ENCODE measurements at regions not wholly inside any gene's neighbourhood (a gene's known extent, or its start where the extent isn't known, plus 50 kb on each side); places are given as distances from the start of the nearest gene placed in this dataset.

DNA sequence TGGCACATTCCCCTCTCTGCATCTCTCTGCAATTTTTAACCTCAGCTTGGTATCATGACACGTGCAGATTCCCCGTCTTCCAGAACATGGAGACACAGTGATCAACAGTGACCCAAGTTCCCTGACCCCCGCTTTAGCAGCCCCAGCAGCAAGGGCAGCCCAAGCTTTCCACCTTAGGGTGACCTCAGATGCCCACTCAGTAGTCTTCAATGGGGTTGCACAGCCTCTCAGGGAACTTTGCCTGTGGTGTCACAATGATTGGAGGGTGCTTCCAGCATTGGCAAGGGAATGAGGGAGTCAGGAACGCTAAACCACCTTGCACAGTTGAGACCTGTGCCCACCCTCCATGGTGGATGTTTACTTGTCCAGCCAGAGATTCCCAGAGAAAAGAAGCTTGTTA is 287.1 kb upstream of the CDH4 start:
- H2BK15ac ChIP-seq (ENCODE audit: low read length) = no peak overlapping the region
- H3K27me3 ChIP-seq (ENCODE audit: control insufficient read depth in 3 of 3, insufficient read depth in 3 of 3, low read depth in 1 of 3, low read length in 3 of 3) = peaks cover 0 to 2% (median 0%) of the 10 kb centered on the region in 3 experiments
- no peak overlapping the region for H4K91ac ChIP-seq (ENCODE audit: low read depth, low read length, poor library complexity)
- H3K36me3 ChIP-seq (replicated peaks in 1 of 2; ENCODE audit: control insufficient read depth in 2 of 2, insufficient read depth in 2 of 2, low read length in 2 of 2) = no peaks in the 10 kb centered on the region
- H2BK120ac ChIP-seq (ENCODE audit: low read depth, low read length) = no peak overlapping the region
- no peak overlapping the region for H4K8ac ChIP-seq (ENCODE audit: low read depth, low read length)
- no peak overlapping the region for H2AK5ac ChIP-seq (ENCODE audit: low read depth, low read length)
- H3K14ac ChIP-seq (ENCODE audit: low read length) = no peak overlapping the region
- DNase-seq (ENCODE audit: low spot score) = no peak
- H2BK5ac ChIP-seq (ENCODE audit: low read length) = no peak overlapping the region
- no peak overlapping the region for H3K18ac ChIP-seq (ENCODE audit: low read length)
- H3K27ac ChIP-seq (replicated peaks; ENCODE audit: low read length) = no peak overlapping the region
- H3K9me3 ChIP-seq (replicated peaks in 1 of 2; ENCODE audit: control insufficient read depth in 2 of 2, insufficient read depth in 1 of 2, low read depth in 1 of 2, low read length in 2 of 2) = peaks cover 0 to 1% of the 10 kb centered on the region in 2 donors
- H2BK12ac ChIP-seq (ENCODE audit: low read length) = no peak overlapping the region
- H2AFZ ChIP-seq (ENCODE audit: low read length) = no peak overlapping the region
- H3K79me1 ChIP-seq (ENCODE audit: low read depth, low read length) = no peaks in the 10 kb centered on the region
- no peak overlapping the region for H3K4me2 ChIP-seq (ENCODE audit: insufficient read depth, low read length, poor library complexity, severe bottlenecking)
- no CpG with 5 or more reads among the region's 4 CpGs for WGBS, 2 donors (ENCODE audit: extremely low coverage in 2 of 2, insufficient read length in 2 of 2, insufficient replicate concordance in 1 of 2)
- no peak overlapping the region for H3K4ac ChIP-seq (ENCODE audit: low read length)
- H3K4me1 ChIP-seq (ENCODE audit: control insufficient read depth in 2 of 2, insufficient read depth in 1 of 2, low read depth in 1 of 2, low read length in 2 of 2) = no peaks in the 10 kb centered on the region
- no peak overlapping the region for H3K23ac ChIP-seq (ENCODE audit: low read depth, low read length, poor library complexity)
- no peak overlapping the region for H3K4me3 ChIP-seq (ENCODE audit: low read length in 2 of 2)
- H3K9ac ChIP-seq (ENCODE audit: low read depth, low read length, poor library complexity) = no peak overlapping the region

DNA sequence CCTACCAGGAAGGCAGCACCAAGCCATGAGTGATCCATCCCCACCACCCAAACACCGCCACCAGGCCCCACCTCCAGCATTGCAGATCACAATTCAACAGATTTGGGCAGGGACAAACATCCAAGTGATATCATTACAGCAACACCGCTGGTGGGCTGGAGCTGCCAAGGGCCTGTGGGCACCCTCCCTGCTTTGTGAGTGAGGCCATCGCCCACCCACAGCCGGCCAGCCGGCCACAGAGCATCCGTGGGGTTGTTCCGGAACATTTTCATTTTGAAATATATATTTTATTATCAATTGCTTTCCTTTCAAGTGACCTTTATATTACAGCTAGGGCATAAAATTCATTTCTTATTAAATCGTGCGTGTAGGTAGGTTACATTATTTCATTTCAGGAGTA is 286.0 kb upstream of the CDH4 start:
- H4K91ac ChIP-seq (ENCODE audit: low read depth, low read length, poor library complexity) = no peak overlapping the region
- no peak overlapping the region for H2AK5ac ChIP-seq (ENCODE audit: low read depth, low read length)
- H3K36me3 ChIP-seq (replicated peaks in 1 of 2; ENCODE audit: control insufficient read depth in 2 of 2, insufficient read depth in 2 of 2, low read length in 2 of 2) = no peaks in the 10 kb centered on the region
- no peak overlapping the region for H3K4ac ChIP-seq (ENCODE audit: low read length)
- no peak overlapping the region for H2BK15ac ChIP-seq (ENCODE audit: low read length)
- H3K9me3 ChIP-seq (replicated peaks in 1 of 2; ENCODE audit: control insufficient read depth in 2 of 2, insufficient read depth in 1 of 2, low read depth in 1 of 2, low read length in 2 of 2) = peaks cover 0 to 1% of the 10 kb centered on the region in 2 donors
- peaks cover 0 to 2% (median 0%) of the 10 kb centered on the region in 3 experiments for H3K27me3 ChIP-seq (ENCODE audit: control insufficient read depth in 3 of 3, insufficient read depth in 3 of 3, low read depth in 1 of 3, low read length in 3 of 3)
- H3K23ac ChIP-seq (ENCODE audit: low read depth, low read length, poor library complexity) = no peak overlapping the region
- H3K4me3 ChIP-seq (ENCODE audit: low read length in 2 of 2) = no peak overlapping the region
- no peak overlapping the region for H3K27ac ChIP-seq (replicated peaks; ENCODE audit: low read length)
- no CpG with 5 or more reads among the region's 9 CpGs for WGBS, 2 donors (ENCODE audit: extremely low coverage in 2 of 2, insufficient read length in 2 of 2, insufficient replicate concordance in 1 of 2)
- H3K14ac ChIP-seq (ENCODE audit: low read length) = no peak overlapping the region
- no peak overlapping the region for H3K18ac ChIP-seq (ENCODE audit: low read length)
- no peak overlapping the region for H4K8ac ChIP-seq (ENCODE audit: low read depth, low read length)
- no peaks in the 10 kb centered on the region for H3K79me1 ChIP-seq (ENCODE audit: low read depth, low read length)
- no peak for DNase-seq (ENCODE audit: low spot score)
- no peak overlapping the region for H2BK12ac ChIP-seq (ENCODE audit: low read length)
- H2AFZ ChIP-seq (ENCODE audit: low read length) = no peak overlapping the region
- H3K9ac ChIP-seq (ENCODE audit: low read depth, low read length, poor library complexity) = no peak overlapping the region
- H3K4me1 ChIP-seq (ENCODE audit: control insufficient read depth in 2 of 2, insufficient read depth in 1 of 2, low read depth in 1 of 2, low read length in 2 of 2) = no peaks in the 10 kb centered on the region
- no peak overlapping the region for H3K4me2 ChIP-seq (ENCODE audit: insufficient read depth, low read length, poor library complexity, severe bottlenecking)
- no peak overlapping the region for H2BK120ac ChIP-seq (ENCODE audit: low read depth, low read length)
- no peak overlapping the region for H2BK5ac ChIP-seq (ENCODE audit: low read length)

DNA sequence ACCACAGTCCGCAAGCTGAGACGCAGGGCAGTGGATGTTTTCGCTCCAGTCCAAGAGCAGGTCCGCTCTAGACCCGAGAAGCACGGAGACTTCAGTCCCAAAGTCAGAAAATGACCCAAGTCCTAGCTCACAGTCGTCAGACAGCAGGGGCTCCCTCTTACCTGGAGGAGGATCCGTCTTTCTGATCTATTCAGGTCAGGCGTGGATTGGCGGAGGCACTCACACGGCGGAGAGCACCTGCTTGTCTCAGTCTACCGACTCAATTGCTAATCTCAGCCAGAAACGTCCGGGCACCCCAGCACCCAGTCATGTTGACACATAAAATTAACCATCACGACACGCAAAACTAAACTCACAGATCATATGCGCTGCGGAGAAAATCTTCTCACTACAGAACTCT is 285.3 kb upstream of the CDH4 start:
- Histone ChIP-seq H3K27ac (replicated peaks; ENCODE audit: low read length) (no peak overlapping the region), H3K4me1 (ENCODE audit: control insufficient read depth in 2 of 2, insufficient read depth in 1 of 2, low read depth in 1 of 2, low read length in 2 of 2) (no peaks in the 10 kb centered on the region), H3K23ac (ENCODE audit: low read depth, low read length, poor library complexity) (no peak overlapping the region), H4K8ac (ENCODE audit: low read depth, low read length) (no peak overlapping the region), H3K27me3 (ENCODE audit: control insufficient read depth in 3 of 3, insufficient read depth in 3 of 3, low read depth in 1 of 3, low read length in 3 of 3) (peaks cover 0 to 2% (median 0%) of the 10 kb centered on the region in 3 experiments), H2BK5ac (ENCODE audit: low read length) (no peak overlapping the region), H3K79me1 (ENCODE audit: low read depth, low read length) (no peaks in the 10 kb centered on the region), H3K18ac (ENCODE audit: low read length) (peak overlapping the region; percentile 42), H3K4me3 (ENCODE audit: low read length in 2 of 2) (no peak overlapping the region), H2BK12ac (ENCODE audit: low read length) (no peak overlapping the region), H2BK120ac (ENCODE audit: low read depth, low read length) (no peak overlapping the region), H3K36me3 (replicated peaks in 1 of 2; ENCODE audit: control insufficient read depth in 2 of 2, insufficient read depth in 2 of 2, low read length in 2 of 2) (no peaks in the 10 kb centered on the region), H2BK15ac (ENCODE audit: low read length) (no peak overlapping the region), H3K4me2 (ENCODE audit: insufficient read depth, low read length, poor library complexity, severe bottlenecking) (no peak overlapping the region), H3K14ac (ENCODE audit: low read length) (no peak overlapping the region), H3K4ac (ENCODE audit: low read length) (no peak overlapping the region), H3K9me3 (replicated peaks in 1 of 2; ENCODE audit: control insufficient read depth in 2 of 2, insufficient read depth in 1 of 2, low read depth in 1 of 2, low read length in 2 of 2) (peaks cover 0 to 1% of the 10 kb centered on the region in 2 donors), H3K9ac (ENCODE audit: low read depth, low read length, poor library complexity) (no peak overlapping the region), H2AK5ac (ENCODE audit: low read depth, low read length) (no peak overlapping the region), H4K91ac (ENCODE audit: low read depth, low read length, poor library complexity) (no peak overlapping the region), H2AFZ (ENCODE audit: low read length) (no peak overlapping the region)
- DNase-seq (ENCODE audit: low spot score) = no peak
- no CpG with 5 or more reads among the region's 19 CpGs for WGBS, 2 donors (ENCODE audit: extremely low coverage in 2 of 2, insufficient read length in 2 of 2, insufficient replicate concordance in 1 of 2)

DNA sequence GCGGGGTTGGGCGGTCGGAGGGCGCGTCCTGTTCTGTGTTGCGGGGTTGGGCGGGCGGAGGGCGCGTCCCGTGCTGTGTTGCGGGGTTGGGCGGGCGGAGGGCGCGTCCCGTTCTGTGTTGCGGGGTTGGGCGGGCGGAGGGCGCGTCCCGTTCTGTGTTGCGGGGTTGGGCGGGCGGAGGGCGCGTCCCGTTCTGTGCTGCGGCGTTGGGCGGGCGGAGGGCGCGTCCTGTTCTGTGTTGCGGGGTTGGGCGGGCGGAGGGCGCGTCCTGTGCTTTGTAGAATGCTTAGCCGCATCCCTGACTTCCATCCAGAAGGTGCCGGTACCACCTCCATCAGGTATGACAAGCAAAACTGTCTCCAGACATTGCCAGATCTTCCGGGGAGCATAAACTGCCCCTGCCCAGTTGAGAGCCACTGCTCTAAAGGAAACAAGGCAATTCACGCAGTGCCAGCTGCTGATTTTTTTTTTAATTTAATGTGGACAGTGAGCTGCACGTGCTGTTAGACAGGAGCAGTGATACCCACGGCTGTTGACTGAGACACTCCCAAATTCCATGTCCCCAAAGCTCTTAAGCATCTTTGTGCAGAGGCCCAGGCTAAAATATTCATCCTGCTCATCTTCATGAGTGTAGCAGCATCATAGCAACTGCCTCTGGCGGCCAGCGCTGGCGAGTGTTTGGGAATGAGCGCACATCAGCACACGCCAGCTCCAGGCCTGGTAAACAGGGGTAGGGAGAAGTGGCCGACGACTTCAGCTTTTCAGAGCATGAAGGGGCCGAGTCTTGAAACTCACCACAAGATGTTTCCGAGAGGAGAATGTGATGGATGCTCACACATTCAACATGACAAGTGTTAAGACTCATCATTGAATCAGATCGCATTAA is 284.4 kb upstream of the CDH4 start:
- Histone ChIP-seq H3K14ac (ENCODE audit: low read length) (no peak overlapping the region), H3K27ac (replicated peaks; ENCODE audit: low read length) (no peak overlapping the region)

More for the DNA sequence above, 284.4 kb upstream of the CDH4 start:
- H2BK15ac ChIP-seq (ENCODE audit: low read length) = no peak overlapping the region
- no peak overlapping the region for H3K4me2 ChIP-seq (ENCODE audit: insufficient read depth, low read length, poor library complexity, severe bottlenecking)
- peaks cover 0 to 2% (median 0%) of the 10 kb centered on the region in 3 experiments for H3K27me3 ChIP-seq (ENCODE audit: control insufficient read depth in 3 of 3, insufficient read depth in 3 of 3, low read depth in 1 of 3, low read length in 3 of 3)
- no peak for DNase-seq (ENCODE audit: low spot score)
- no peak overlapping the region for H2BK12ac ChIP-seq (ENCODE audit: low read length)
- H3K9ac ChIP-seq (ENCODE audit: low read depth, low read length, poor library complexity) = no peak overlapping the region
- H3K9me3 ChIP-seq (replicated peaks in 1 of 2; ENCODE audit: control insufficient read depth in 2 of 2, insufficient read depth in 1 of 2, low read depth in 1 of 2, low read length in 2 of 2) = peaks cover 0 to 1% of the 10 kb centered on the region in 2 donors
- H4K91ac ChIP-seq (ENCODE audit: low read depth, low read length, poor library complexity) = no peak overlapping the region
- no peak overlapping the region for H2BK120ac ChIP-seq (ENCODE audit: low read depth, low read length)
- H3K36me3 ChIP-seq (replicated peaks in 1 of 2; ENCODE audit: control insufficient read depth in 2 of 2, insufficient read depth in 2 of 2, low read length in 2 of 2) = no peaks in the 10 kb centered on the region
- no peaks in the 10 kb centered on the region for H3K4me1 ChIP-seq (ENCODE audit: control insufficient read depth in 2 of 2, insufficient read depth in 1 of 2, low read depth in 1 of 2, low read length in 2 of 2)
- H2AK5ac ChIP-seq (ENCODE audit: low read depth, low read length) = peak overlapping the region; percentile 35
- no peak overlapping the region for H3K18ac ChIP-seq (ENCODE audit: low read length)
- no peaks in the 10 kb centered on the region for H3K79me1 ChIP-seq (ENCODE audit: low read depth, low read length)
- no peak overlapping the region for H3K4me3 ChIP-seq (ENCODE audit: low read length in 2 of 2)
- H4K8ac ChIP-seq (ENCODE audit: low read depth, low read length) = no peak overlapping the region
- no CpG with 5 or more reads among the region's 56 CpGs for WGBS, 2 donors (ENCODE audit: extremely low coverage in 2 of 2, insufficient read length in 2 of 2, insufficient replicate concordance in 1 of 2)
- no peak overlapping the region for H2AFZ ChIP-seq (ENCODE audit: low read length)
- no peak overlapping the region for H3K4ac ChIP-seq (ENCODE audit: low read length)
- H2BK5ac ChIP-seq (ENCODE audit: low read length) = no peak overlapping the region
- no peak overlapping the region for H3K23ac ChIP-seq (ENCODE audit: low read depth, low read length, poor library complexity)

Measured in neuronal stem cell (in vitro differentiated cells).